ENCODE measurements at regions not wholly inside any gene's neighbourhood (a gene's known extent, or its start where the extent isn't known, plus 50 kb on each side); places are given as distances from the start of the nearest gene placed in this dataset.
A peak's percentile ranks its signal among the peaks of the same experiment; 100 is the strongest.
"Not testable (repeated sequence)": the region's sequence is repeated elsewhere in the genome, so short reads cannot be mapped to it uniquely, and the experiment has no call there.

DNA sequence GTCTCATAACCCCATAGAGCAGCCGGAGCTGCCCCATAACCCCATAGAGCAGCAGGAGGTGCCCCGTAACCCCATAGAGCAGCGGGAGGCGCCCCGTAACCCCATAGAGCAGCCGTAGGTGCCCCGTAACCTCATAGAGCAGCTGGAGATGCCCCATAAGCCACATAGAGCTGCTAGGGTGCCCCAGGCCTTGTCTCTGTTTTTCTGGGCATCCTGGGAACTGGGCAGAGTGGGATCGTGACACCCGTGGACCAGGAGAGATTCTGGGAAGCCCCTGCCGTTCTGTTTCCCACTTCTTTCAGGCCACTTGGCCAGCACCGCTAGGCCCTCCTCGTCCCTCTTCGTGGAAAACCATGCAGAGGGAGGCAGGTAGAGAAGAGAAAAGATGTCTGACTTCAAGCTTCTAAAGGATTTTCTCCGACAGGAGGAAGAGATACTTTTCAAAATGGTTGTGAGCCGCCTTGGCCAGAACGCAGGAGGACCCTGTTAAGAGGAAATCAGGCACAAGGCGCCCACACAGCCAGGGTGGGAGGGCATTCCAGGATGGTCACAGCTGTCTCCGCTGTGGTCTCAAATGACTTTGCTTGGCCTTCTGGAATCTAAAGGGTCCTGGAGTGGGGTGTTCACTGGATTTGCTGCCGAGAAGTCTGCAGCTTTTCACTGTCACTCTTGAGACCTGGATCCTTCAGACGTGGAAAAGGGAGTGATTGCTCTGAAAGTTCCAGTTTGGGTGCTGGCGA is 171.8 kb downstream of the NPIPB11 start:
- DNase-seq (ENCODE audit: low spot score), result not testable (repeated sequence)

GRCh38 chr16:29233705-29234404 is 172.7 kb downstream of the NPIPB11 start:
- DNase-seq (ENCODE audit: low spot score), result not testable (repeated sequence)

DNA sequence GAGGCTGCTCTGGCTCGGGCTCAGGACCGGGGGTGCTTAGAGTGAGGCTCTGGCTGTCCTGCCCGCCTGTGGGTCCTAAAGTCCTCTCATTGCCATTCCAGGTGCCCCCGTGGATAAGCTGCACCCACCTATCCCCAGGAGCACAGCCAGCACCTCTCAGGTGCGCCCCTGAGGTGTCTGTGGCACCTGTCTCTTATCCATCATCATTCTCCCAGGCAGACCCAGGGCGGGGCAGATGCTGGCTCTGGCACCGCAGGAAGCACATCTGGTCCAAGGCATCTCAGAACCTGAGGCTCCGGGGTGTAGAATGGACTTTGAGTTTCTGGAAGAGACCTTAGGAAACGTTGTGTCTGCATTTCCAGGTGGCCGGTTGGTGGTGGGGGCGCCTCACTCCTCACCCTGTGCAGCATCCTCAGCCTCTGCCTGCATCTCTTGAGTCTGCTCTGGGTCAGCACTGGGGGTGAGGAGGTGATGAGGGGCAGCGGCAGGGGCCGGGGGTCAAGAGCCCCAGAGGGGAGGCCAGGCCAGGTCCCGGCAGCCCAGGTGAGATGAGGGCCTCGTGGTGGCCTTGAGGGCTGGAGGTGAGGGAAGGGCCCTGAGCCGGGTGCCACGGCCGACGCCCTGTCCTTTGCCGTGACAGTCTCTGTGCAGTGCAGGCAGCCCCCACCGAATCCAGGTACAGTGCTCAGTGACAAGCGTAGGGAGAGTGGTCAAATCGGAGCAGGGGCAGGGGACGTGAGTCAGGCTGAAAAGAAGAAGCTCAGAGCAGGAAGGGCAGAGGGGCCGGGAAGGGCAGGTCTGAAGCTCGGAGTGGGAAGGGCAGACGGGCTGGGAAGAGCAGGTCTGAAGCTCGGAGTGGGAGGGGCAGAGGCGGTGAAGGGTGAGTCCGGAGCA is 173.5 kb downstream of the NPIPB11 start:
- DNase-seq (ENCODE audit: low spot score), result no peak

GRCh38 chr16:29232160-29232705 is 174.3 kb downstream of the NPIPB11 start:
- not testable (repeated sequence) for DNase-seq (ENCODE audit: low spot score)

DNA sequence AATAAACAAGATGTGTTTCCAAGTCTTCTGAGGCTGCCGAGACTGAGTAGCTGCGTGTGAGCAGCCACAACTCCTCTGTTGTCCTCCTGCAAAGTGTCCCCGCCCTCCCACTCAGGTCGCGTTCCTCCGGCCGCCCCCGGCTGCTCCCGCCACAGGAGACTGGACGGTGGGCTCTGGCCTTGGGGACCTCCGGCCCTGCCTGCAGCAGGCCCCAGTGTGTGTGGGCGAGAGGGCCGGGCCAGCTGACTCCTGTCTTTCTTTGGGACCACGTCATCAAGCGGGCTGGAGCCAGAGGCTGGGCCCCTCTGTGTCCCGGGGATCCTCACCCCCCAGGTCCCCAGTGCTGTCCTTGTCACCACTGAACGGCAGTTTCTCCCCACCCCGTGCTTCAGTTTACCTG is 175.3 kb downstream of the NPIPB11 start:
- no peak for DNase-seq (ENCODE audit: low spot score)

DNA sequence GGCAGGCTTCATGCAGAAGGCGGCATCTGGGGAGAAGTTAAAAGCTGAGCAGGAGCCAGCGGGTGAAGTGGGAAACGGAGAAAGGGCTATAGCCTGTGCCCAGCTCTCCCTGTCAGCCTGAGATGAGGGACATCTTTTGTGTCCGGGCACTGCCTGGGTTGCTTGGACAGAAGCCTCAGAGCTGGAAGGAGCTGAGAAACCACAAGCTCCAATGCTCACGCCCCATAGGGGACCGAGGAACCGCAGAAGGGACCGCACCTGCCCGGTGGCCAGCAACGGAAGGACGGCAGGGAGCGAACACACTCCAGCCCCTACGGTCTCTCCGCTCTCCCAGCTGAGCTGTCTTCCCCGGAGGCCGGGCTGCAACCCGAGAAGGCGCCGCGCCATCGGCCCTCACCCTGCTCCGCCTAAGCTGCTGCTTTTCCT is 175.8 kb downstream of the NPIPB11 start:
- DNase-seq (ENCODE audit: low spot score), result no peak

DNA sequence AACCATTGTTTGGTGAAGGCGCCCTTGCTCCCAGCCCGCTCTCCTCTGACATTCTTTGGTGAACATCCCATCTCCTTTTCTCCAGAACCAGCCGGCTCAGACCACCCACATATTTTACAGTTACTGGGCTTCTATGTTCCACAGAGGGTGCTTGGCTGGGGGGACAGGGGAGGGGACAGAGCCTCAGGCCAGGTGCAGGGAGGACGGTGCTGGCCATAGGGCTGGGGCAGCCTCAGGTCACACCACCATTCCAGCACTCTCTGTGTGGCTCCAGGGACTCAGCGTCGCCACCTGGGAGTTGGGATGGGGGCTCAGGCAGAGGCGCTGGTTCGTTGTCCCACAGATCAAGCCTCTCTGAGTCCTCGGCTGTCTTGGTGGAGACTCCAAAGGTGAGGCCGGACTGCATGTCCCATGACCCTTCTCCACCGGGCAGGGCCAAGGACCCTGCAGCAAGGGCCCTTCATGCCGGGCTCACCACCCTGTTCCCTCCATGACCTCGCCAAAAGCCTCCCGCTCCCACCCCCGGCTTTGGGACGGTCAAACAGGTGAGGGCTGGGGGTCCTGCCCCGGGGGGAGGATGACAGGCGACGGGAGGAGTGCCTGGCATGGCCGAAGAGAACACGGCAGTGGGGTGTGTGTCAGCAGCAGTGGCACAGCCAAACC is 176.4 kb downstream of the NPIPB11 start:
- not testable (repeated sequence) for DNase-seq (ENCODE audit: low spot score)

GRCh38 chr16:29229616-29230005 is 176.9 kb downstream of the NPIPB11 start:
- not testable (repeated sequence) for DNase-seq (ENCODE audit: low spot score)

- not testable (repeated sequence) for DNase-seq (ENCODE audit: low spot score)
Observed at GRCh38 chr16:29228664-29229611, 177.6 kb downstream of the NPIPB11 start.

DNA sequence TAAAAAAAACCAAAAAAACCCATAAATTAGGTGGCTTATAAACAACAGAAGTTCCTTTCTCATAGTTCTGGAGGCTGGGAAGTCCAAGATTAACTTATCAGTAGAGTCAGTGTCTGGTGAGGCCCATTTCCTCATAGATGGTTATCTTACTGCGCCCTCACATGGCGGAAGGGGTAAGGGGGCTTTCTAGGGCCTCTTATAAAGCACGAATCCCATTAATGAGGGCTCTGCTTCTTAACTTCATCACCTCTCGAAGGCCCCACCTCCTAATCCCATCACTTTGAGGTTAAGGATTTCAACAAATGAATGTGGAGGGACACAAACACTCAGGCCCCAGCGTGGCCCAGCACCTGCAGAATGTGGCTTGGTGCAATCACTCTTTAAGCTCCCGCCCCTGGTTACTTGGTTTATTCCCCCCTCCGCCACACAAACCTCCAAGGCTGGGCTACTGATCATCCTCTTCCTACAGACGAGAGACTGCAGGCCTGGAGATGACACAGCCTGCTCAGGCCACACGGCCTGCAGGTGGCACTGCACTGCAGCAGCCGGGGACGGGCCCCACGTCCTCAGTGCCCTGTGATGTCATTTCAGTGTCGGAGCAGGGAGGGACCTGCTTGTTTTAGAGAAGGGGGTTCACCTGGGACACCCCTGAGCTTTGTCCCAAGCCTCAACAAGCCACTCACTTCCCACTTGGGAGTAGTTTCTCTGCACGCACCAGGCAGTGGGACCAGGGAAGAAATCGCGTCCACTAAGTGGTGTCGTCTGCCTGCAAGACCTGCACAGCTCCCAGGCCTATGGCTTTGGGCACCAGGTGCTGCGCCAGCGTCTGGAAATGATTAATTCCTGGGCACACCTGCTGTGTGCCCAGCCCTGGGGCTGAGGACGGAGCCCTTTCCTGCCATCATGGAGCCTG is 178.5 kb downstream of the NPIPB11 start:
- DNase-seq (ENCODE audit: low spot score), result peak; percentile 65

- no peak for DNase-seq (ENCODE audit: low spot score)
Observed at GRCh38 chr16:29226782-29227181, 179.7 kb downstream of the NPIPB11 start.

GRCh38 chr16:29224675-29225074 is 181.8 kb downstream of the NPIPB11 start:
- DNase-seq (ENCODE audit: low spot score), result not testable (repeated sequence)

GRCh38 chr16:29222615-29223014 is 183.9 kb downstream of the NPIPB11 start:
- not testable (repeated sequence) for DNase-seq (ENCODE audit: low spot score)

GRCh38 chr16:29222008-29222407 is 184.5 kb downstream of the NPIPB11 start:
- DNase-seq (ENCODE audit: low spot score), result not testable (repeated sequence)

- not testable (repeated sequence) for DNase-seq (ENCODE audit: low spot score)
Observed at GRCh38 chr16:29221281-29221955, 185.1 kb downstream of the NPIPB11 start.

DNA sequence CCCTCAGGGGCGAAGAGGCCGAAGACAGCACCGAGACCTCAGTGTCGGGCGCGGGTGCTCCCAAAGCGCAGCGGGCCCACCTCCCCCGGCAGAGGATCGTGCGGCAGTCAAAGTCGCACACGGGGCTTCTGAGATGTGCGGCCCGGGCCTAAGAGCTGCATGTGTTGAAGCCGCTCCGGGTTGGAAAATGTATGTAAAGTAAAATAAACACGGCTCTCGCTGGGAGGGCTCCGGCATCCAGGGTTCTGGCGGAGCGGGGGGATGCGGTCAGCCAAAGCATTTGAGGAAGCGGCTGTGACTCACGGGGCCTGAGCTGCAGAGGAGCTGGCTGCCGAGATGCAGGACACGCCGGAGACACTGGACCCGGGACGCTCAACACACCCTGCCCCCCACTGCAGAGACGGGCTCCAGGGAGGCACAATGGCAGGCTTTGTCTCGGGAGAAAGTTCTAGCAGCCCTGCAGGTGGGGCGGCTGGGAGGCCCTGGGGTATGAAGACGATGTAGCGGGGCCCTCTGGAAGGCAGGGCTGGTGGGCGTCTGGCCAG is 185.8 kb downstream of the NPIPB11 start:
- DNase-seq (ENCODE audit: low spot score), result not testable (repeated sequence)

- DNase-seq (ENCODE audit: low spot score), result not testable (repeated sequence)
Observed at GRCh38 chr16:29219966-29220646, 186.4 kb downstream of the NPIPB11 start.

- DNase-seq (ENCODE audit: low spot score), result not testable (repeated sequence)
Observed at GRCh38 chr16:29219562-29219961, 186.9 kb downstream of the NPIPB11 start.

Measured in pons (tissue), 1 donor.